Kidney (tissue), 13 donors: ENCODE measurements at regions not wholly inside any gene's neighbourhood (a gene's known extent, or its start where the extent isn't known, plus 50 kb on each side); places are given as distances from the start of the nearest gene placed in this dataset.

ENCODE experiments used
- DNase-seq, 5 donors: peaks; one replicate each; pipeline ENCODE4 v3.0.0-alpha.2; 2013 to 2020
- FAIRE-seq: peaks from 2 replicates; lab custom pipeline; 2012; peaks lifted over from hg19 to GRCh38; lab: Jason Lieb, UNC
- H3K27ac ChIP-seq, 2 donors: one replicate each; pipeline ENCODE4 v1.7.0; 2013; ENCODE audit warnings: low read depth in 2 of 2, low read length in 2 of 2, inconsistent platforms in 1 of 2
- H3K27me3 ChIP-seq: one replicate; pipeline ENCODE4 v1.7.1; 2013; ENCODE audit warnings: low read length, inconsistent platforms; ENCODE audit not compliant: control insufficient read depth, insufficient read depth
- H3K36me3 ChIP-seq, 3 donors: one replicate each; pipeline versions ENCODE4 v1.7.0 to v1.7.1; 2013; ENCODE audit warnings: low read length in 3 of 3, control low read depth in 1 of 3, inconsistent platforms in 1 of 3; ENCODE audit not compliant: insufficient read depth in 3 of 3, control insufficient read depth in 2 of 3
- H3K4me1 ChIP-seq, 3 donors: one replicate each; pipeline versions ENCODE4 v1.7.0 to v1.7.1; 2013; ENCODE audit warnings: low read length in 3 of 3, inconsistent platforms in 1 of 3, low read depth in 1 of 3; ENCODE audit not compliant: control insufficient read depth in 2 of 3, insufficient read depth in 2 of 3
- H3K4me3 ChIP-seq, 3 donors: one replicate each; pipeline versions ENCODE4 v1.7.0 to v1.8.1; 2013; ENCODE audit warnings: low read length in 3 of 3, control low read depth in 1 of 3, inconsistent platforms in 1 of 3
- H3K9ac ChIP-seq, 3 donors: one replicate each; pipeline versions ENCODE4 v1.7.0 to v1.7.1; 2013; ENCODE audit warnings: low read length in 3 of 3, control low read depth in 1 of 3, inconsistent platforms in 1 of 3
- H3K9me3 ChIP-seq, 3 donors: one replicate each; pipeline versions ENCODE4 v1.7.0 to v1.7.1; 2013; ENCODE audit warnings: low read length in 3 of 3, control low read depth in 1 of 3, inconsistent platforms in 1 of 3; ENCODE audit not compliant: control insufficient read depth in 2 of 3, insufficient read depth in 1 of 3
- intact Hi-C: fragments of 100-400 bp; cut with DNase I; formaldehyde crosslinking; loops from one replicate; pipeline ENCODE4 v1.11.1; 2022
- TF ChIP-seq, protein P1 (sequence below): IDR thresholded peaks from 3 replicates; pipeline ENCODE4 v1.5.1; 2012; ENCODE audit warnings: mild to moderate bottlenecking, moderate library complexity, borderline replicate concordance; ENCODE audit not compliant: insufficient read depth; ENCODE audit errors: extremely low read depth
- donor health status: control.
- donor health status: control.
- donor health status: control.
- donor health status: control.
- donor health status: control.
- donor health status: DM: yes; HTN: yes; CAD: no.
- donor health status: Normal renal cell carcinoma (clear cell type).

- DNase-seq (no peak), FAIRE-seq (no peak)
- intact Hi-C loops = no loop called here
- no peak overlapping the region for H3K9ac ChIP-seq
- TF ChIP-seq, protein P1, sequence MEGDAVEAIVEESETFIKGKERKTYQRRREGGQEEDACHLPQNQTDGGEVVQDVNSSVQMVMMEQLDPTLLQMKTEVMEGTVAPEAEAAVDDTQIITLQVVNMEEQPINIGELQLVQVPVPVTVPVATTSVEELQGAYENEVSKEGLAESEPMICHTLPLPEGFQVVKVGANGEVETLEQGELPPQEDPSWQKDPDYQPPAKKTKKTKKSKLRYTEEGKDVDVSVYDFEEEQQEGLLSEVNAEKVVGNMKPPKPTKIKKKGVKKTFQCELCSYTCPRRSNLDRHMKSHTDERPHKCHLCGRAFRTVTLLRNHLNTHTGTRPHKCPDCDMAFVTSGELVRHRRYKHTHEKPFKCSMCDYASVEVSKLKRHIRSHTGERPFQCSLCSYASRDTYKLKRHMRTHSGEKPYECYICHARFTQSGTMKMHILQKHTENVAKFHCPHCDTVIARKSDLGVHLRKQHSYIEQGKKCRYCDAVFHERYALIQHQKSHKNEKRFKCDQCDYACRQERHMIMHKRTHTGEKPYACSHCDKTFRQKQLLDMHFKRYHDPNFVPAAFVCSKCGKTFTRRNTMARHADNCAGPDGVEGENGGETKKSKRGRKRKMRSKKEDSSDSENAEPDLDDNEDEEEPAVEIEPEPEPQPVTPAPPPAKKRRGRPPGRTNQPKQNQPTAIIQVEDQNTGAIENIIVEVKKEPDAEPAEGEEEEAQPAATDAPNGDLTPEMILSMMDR = no peak
- no peaks in the 10 kb centered on the region for H3K9me3 ChIP-seq
- H3K4me3 ChIP-seq = no peak overlapping the region
- H3K27ac ChIP-seq = no peak overlapping the region
- H3K36me3 ChIP-seq = no peaks in the 10 kb centered on the region
- no peaks in the 10 kb centered on the region for H3K4me1 ChIP-seq
- no peaks in the 10 kb centered on the region for H3K27me3 ChIP-seq
These were observed 367.6 kb upstream of the DDI1 start for GRCh38 chr11:103668859-103669258.

DNA sequence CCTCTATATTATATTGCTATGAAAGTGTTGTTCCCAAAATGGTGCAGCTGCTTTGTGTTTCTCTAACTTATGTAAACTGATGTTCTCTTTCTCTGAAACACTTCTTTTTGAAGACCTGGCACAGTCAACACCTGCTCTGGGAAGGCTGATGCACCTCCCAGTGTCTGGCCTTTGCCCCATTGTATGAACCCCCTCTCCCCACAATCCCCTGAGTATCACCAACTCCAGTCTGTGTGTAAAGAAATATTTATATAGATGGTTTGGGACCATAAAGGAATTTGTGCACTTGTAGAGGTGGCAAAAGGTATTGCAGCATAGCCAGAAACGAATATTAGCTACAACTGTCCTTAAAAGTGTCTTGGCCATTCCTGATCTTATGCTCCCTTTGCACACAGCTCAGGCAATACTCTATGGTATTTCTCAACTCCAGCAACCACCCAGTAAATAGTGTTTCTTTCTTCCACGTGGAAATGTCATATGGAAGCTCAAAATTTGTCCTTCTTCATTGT, 365.2 kb upstream of the DDI1 start:
- TF ChIP-seq, protein P1 = no peak
- Histone ChIP-seq H3K9ac (no peak overlapping the region), H3K4me3 (no peak overlapping the region), H3K9me3 (no peaks in the 10 kb centered on the region), H3K27ac (no peak overlapping the region), H3K27me3 (no peaks in the 10 kb centered on the region), H3K36me3 (no peaks in the 10 kb centered on the region), H3K4me1 (no peaks in the 10 kb centered on the region)
- DNase-seq (no peak), FAIRE-seq (no peak)
- intact Hi-C loops = no loop called here

DNA sequence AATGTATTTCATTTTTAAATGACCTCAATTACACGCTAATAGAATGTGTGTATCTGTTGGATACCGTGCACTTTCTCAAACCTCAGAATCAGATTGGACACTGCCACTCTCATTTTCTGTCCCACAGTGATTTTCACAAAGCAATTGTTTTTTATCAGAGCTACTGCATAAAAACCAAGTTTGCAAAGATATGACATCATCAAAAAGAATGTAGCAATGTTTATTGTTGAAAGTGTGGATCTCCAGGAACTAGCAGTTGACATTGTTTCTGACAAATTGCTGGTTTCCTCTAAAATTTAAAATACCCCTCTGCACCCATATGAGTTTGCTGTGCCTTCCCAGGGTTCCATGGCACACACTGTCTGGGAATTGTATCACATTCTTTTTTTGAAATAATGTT, 362.7 kb upstream of the DDI1 start:
- no peaks in the 10 kb centered on the region for H3K4me1 ChIP-seq
- H3K9me3 ChIP-seq = no peaks in the 10 kb centered on the region
- H3K4me3 ChIP-seq = no peak overlapping the region
- no peak for DNase-seq
- intact Hi-C loops = no loop called here
- no peaks in the 10 kb centered on the region for H3K36me3 ChIP-seq
- H3K27me3 ChIP-seq = no peaks in the 10 kb centered on the region
- FAIRE-seq = no peak
- TF ChIP-seq, protein P1 = no peak
- no peak overlapping the region for H3K27ac ChIP-seq
- H3K9ac ChIP-seq = no peak overlapping the region

DNA sequence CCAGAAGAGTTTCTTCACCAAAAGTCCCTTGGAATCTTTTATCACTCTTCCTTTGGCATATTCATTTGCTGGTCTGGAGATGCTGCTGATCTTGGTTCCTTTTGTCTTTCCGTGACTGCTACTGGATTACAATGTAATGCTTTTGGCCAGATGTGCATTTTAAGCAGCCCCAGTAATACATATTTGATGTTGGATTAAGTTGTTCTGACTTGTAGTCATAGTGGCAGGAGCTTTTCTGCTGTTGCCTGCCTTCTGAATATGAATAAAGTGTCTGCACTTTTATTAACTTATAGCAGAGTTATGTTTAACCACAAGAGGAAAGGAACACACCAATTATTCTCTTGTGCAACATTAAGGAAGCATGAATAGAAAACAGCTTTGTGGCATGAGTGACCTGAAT, 360.0 kb upstream of the DDI1 start:
- DNase-seq = no peak
- FAIRE-seq = no peak
- Histone ChIP-seq H3K4me1 (no peaks in the 10 kb centered on the region), H3K27ac (no peak overlapping the region), H3K9ac (no peak overlapping the region), H3K4me3 (no peak overlapping the region), H3K36me3 (no peaks in the 10 kb centered on the region), H3K27me3 (no peaks in the 10 kb centered on the region), H3K9me3 (no peaks in the 10 kb centered on the region)
- TF ChIP-seq, protein P1 = no peak
- intact Hi-C loops = no loop called here
